EL (cell line): ENCODE measurements at regions not wholly inside any gene's neighbourhood (a gene's known extent, or its start where the extent isn't known, plus 50 kb on each side); places are given as distances from the start of the nearest gene placed in this dataset.
A peak's percentile ranks its signal among the peaks of the same experiment; 100 is the strongest.
"Not testable (repeated sequence)": the region's sequence is repeated elsewhere in the genome, so short reads cannot be mapped to it uniquely, and the experiment has no call there.

Source experiments
- DNase-seq: peaks from one replicate; pipeline ENCODE4 v3.0.0-alpha.2; 2016

DNA sequence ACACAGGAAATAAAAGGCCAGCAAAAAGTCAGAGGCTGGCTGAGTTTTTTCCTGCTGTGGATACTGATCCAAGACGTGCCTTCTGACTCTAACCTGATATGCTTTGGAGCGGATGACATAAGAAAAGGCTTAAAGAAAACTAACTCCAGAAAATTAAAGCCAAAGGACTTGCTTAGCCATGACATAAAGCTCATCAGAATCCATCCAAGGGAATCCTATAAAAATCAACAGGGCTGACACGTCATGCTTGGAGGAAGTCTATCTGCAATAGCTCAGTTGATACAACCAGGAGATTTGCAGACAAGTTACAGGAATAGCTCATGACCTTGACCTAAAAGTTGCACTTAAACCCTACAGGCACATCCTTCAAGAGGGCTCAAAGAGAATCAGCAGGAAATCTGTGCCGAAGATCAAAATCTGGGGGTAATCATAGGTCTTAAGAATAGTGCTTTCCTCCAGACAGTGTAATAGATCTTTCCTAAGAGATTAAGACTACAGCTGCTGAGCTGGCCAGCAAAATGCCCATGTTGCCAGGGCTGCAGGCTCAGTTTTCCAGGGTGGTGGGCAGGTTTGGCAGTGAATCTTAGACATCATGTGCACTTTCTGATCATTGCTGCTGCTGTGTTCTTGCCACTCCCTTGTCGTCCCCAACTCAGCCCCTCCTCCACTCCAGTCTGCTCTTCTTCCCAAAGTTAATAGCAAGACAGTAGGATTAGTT lies 111.5 kb upstream of the SVIL start:
- DNase-seq = peak; percentile 36

DNA sequence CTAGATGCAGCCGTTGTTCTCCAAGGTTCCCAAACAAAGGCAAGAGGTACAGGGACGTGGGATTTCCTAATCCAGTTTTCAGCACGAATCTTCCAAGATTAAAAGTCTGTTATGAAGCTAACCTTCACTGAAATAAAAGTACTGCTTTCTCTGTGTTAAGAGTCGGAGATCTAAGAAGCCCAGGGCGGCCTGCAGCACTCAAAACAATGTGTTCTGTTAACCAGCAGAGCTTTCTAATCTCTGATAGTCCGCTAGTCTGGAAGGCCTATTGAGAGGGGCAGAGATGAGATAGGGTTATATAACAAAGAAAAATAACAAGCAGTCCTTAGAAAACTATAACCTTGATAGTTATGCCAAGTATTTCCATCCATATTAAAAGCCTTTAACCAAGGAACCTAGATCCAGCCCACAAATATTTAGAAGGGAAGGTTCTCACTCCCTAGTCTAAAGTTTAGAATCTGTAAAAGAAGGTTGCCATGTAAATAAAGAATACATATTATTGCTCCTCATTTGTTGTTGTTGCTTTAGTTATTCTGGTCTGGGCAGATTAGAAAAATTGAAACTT lies 106.3 kb upstream of the SVIL start:
- no peak for DNase-seq

DNA sequence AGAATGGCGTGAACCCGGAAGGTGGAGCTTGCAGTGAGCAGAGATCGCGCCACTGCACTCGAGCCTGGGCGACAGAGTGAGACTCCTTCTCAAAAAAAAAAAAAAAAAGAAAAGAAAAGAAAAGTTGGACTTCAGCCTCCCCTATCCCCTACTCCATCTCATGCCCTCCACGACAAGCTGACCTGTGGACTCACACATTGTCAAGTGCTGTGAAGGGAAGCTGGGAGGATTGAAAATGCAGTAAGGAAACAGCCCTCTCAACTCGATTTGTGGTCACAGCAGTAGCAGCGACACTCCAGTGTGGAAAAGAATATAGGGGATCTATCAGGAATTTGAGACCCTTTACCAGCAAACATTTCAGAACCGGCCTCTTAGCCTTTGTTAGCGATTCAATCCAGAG lies 103.6 kb upstream of the SVIL start:
- no peak for DNase-seq

DNA sequence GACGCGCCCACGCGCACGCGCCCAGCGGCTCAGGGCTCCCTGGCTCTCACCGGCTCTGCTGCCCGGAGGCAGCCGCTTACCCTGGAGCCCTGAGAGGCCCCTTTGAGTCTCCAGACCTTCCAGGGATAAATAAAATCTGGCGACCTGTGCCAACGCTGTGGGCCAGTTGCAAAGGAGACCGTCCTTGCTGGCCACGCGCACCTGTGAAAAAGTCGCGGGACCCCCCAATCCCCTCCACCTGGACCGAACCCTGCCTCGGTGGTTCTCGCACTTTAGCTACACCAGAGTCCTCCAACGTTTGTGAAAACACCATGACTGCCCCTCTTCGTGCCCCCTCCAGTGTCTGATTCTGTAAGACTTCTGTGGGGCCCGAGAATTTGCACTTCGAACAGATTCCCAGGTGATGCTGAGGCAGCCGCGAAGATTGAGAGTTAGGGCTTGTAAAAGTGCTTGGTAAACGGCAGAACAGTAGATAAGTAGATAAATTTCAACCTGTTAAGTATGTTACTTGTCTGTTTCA lies 102.4 kb upstream of the SVIL start:
- no peak for DNase-seq

DNA sequence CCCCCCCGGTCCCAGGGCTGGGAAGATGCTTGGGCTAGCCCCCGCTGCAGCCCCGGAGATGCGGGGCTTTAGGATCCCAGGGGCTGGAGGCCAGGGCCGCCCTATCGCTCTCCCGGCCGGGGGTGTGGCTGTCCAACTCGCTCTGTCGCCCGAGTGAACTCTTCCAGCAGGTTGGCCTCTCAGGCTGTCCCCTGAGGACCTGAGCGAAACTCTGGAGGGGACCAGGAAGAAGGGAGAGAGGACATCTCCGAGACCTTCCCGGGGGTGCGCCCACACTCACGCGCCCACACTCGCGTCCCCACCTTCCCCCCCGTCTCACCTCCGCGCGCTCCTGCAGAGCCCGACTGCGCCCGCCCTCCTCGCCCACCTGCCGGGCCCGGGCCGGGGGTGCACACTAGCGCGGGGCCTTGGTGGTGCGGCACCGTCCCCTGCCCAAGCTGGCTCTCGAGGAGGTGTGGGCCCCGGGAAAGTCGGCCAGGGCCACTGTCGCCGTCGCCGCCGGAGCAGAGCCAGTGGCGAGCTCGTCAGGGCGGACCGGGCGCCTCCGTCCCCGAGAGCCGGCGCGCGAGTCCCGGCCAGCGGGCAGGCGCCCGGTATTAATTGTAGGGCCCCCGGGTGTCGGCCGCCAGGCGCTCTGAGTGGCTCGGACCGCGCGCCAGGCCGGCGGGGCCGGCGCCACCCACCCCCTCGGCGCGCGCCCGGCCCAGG lies 101.7 kb upstream of the SVIL start:
- DNase-seq = peak; percentile 42

DNA sequence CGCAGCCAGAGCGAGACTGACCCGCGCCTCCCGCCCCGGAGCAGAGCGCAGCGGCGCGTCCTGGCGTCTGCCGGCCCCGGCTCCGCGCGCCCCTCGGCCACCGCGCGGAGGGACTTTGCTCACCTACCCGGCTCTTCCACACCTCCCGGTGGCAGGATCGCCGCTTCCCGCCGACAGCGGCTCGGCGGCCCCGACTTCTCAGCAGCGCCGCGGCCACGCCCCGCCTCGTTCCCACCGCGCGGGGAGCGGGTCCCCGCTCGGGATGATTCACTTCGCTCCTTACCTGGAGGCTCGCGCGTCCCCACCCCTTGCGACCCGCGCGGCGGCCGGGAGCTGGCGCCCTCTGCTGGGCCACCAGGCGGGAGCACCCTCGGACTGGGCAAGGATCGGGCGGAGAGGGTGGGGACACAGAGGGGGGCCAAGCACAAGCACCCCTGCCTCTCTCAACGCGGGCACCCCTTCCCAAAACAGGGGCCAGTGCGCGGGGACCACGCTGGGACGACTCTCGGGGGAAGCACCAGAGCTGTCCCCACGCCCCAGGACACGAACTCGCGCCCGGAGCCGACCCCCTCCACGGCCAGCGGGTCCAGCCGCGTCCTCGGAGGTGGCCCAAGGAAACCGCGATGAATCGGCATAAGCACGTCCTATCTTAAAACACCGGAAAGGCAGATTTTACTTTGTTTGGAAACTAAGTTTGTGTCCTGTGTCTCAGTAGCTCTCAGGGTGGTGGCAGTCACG lies 101.0 kb upstream of the SVIL start:
- peak; percentile 59 for DNase-seq

DNA sequence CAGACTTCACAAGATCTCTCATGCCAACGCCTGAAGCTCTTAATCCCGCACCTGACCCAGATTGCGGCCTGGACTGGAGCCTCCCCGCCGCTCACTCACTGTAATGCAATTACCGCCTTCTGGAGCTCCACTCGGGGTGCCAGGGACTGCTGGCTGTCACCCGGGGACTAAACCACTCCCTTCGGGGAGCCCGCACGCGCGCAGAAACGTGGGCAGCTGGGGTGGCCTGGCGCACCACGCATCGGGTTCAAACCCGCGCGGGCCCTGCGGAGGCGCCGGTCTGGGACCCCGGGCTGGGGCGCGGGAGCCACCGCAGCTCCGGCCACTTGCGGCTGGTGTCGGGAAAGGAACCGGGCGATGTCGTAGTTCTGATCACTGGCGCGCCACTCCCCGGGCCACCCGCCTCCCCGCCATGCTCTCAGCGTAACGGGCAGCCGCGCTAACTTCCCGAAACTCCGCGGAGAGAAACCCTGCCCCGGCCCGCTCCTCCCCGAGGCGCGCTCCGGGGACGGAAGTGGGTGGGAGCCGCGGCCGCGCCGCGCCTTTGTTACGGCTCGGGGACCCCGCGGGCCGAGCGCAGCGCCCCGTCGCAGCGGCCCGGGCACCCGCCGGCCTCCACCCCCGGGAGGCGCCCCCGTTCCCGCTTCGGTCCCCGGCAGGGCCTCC lies 100.3 kb upstream of the SVIL start:
- peak; percentile 45 for DNase-seq

DNA sequence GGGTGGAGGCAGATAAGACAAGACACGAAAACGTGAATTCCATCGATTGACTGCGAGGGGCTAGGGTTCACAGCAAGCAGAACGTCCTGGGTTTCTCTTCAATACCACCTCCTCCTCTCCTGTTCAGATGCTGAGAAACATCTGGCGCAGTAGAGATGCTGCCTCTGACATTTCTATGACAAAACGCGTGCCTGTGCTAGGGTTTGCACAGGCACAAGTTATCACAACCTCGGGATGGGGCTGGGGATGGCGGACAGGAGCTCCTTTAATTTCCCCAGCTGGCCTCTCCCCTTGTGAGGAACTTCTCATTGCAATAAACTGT lies 99.8 kb upstream of the SVIL start:
- no peak for DNase-seq

DNA sequence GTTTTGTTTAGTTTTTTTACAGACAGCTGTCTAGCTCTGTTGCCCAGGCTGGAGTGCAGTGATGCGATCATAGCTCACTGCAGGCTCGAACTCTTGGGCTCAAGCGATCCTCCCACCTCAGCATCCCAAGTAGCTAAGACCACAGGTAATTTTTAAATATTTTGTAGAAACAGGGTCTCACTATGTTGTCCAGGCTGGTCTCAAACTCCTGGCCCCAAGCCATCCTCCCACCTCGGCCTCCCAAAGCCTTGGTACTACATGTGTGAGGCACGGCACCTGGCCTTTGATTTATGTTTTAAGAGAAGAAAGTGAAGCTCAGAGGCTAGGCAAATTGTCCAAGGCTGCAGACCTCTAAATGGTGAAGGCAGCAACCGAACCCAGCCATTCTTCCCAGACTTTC lies 98.6 kb upstream of the SVIL start:
- no peak for DNase-seq

DNA sequence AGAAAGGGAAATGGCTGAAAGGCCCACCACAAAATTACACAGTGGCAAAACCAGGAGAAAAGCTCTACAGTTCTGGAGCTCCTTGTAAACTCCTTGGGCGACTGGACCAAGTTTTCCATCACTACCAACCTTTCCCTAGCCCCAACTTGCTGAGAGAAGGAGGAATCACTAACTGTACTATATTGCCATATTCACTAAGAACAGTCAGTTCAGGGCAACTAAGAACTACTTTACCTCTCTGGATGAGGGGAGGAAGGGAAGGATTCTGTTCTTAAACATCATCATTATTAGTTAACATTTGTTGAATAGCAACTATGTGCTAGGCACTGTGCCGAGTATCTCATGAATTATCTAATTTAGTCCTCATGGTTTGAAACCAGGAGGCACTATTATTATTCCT lies 98.1 kb upstream of the SVIL start:
- DNase-seq = no peak

DNA sequence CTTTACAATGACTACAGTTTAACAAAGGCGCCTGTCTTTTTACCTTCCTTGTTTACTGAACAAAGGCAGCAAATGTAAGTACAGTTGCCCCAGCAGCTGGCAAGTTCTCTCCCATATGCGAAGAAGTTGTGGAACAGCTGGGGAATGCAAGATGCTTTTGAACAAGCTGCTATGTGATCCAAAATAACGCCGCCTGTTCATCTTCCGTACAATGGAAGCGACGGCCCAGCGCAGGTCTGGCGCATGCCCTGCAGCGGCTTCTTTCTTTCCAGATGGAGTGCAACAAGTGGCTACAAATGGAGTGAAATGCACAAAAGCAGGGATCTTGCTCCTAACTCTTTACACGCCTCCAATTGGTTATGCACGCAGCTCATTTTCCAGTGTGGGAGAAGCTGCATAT lies 97.0 kb upstream of the SVIL start:
- DNase-seq = no peak

DNA sequence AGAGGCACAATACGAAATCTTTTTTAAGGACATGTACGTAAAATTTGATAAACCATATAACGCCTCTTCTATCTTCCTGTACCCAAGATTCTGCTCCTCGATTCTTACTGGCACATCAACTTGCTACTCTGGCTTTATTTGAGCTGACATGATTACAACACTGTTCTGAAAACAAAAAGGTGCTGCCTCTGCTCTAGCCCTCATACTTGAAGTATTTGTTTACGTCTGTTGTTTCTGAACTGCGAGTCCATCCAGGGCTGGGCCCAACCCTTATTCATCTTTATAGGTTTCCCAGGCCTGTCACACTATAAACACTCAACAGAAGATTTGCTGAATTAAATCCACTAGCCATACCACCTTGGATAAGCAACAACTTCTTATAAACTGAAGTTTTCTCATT lies 96.2 kb upstream of the SVIL start:
- no peak for DNase-seq

DNA sequence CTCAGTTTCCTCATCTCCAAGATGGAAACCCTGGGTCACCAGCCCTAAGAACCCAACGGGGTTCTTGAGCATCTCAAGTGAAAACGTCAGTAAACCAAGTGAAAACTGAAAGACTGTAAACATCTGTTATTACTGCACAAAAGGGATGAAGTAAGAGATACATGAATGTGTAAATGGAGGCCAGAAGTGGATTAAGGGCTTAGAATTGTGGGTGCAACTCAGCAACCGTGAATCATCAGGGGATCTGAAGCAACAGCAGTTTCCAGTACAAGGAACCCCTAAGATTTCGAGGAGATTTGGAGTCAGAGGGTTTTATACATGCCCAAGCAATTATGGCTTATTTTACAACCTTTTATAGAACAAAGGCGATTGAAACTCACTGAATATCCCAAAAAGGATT lies 95.7 kb upstream of the SVIL start:
- no peak for DNase-seq

DNA sequence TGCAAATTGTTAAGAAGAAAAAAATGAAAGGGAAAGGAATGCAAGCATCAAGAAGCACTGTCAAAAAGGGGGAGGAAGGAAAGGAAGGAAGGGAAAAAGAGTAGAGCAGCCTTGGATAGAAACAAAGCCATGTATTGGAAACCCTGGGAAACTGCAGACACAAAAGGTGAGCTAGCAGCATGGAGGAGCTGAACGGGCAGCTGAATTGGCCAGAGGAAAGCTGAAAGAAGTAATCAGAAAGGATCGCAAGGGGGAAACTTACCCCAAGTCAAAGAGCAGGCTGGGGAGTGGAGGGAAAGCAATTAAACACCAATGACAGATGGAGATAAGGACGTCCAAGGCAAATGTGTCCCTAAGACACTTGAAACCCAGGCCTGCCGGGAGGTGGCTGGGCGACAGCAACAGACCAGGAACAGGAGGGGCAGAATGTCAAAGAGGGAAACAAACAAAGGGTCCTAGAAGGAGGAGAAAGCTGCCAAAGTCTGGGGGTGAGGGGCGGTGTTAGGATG lies 93.8 kb upstream of the SVIL start:
- DNase-seq = no peak

DNA sequence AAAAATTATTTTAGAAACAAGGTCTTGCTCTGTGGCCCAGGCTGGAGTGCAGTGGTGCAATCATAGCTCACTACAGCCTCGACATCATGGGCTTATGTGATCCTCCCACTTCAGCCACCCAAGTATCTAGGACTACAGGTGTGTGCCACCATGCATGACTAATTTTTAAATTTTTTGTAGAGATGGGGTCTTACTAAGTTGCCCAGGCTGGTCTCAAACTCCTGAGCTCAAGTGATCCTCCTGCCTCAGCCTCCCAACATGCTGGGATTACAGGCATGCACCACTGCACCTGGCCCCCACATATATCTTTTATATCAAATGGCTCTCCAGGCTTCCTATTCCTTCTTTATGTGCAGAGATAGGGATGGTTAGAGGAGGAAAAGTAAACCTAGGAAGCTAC lies 91.2 kb upstream of the SVIL start:
- DNase-seq = not testable (repeated sequence)

DNA sequence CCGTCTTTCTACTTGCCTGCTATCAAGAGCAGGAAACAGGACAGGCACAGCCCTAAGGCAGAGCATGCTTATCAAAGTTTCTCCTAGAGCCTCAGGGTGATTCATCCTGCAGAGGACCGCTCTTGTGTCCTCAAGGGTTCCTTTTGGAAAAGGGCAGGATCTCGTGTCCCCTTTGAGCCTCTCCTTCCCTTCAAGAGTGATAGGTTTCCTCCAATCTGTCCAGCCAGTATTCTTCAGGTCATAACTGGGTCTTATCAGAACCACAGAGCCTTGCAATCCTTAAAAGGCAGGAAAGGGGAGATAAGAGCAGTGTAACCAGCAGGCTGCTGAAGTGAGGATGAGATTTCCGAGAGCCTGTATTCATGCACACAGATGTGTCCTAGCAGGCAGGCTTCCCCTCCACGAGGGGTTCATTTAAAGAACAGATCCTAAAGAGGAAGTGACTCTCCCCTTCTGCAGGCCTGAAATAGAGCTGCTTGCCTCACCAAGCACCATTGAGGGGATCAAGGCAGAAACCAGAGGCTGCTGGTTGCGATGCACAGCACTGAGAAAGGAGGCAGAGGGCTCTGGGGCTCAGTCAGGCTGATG lies 90.5 kb upstream of the SVIL start:
- peak; percentile 17 for DNase-seq

DNA sequence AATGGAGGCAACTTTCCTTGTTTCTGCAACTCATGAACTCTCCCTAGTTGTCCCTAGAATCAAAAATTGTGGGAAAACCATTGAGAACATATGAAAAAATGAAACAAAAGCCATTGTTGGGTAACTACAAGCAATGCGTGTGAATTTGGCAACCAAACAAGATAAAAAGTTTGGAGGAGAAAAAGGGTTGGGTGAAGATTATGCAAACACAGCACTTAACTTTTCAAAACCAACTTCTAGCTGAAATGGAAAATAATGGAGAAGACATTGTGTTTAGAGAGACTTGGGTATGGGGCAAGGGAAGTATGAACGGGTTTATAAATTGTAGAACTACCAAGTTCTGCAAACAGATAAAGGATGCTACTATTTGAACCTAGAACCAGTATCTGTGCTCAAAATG lies 89.0 kb upstream of the SVIL start:
- no peak for DNase-seq

DNA sequence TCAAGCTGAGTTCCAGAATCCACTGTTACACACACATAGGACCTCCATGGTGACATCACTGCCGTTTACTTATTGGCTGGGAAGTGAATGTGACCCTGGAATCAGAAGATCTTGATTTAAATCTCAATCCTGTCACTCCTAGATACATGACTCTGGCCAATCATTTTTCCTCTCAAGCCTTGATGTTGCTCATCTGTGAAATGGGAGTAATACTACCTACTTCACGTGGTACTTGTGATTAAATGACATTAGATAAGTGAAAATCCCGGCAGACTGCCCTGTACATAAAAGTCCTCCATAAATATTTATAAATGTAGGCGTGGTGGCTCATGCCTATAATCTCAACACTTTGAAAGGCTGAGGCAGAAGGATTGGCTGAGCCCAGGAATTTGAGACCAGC lies 88.0 kb upstream of the SVIL start:
- DNase-seq = no peak

DNA sequence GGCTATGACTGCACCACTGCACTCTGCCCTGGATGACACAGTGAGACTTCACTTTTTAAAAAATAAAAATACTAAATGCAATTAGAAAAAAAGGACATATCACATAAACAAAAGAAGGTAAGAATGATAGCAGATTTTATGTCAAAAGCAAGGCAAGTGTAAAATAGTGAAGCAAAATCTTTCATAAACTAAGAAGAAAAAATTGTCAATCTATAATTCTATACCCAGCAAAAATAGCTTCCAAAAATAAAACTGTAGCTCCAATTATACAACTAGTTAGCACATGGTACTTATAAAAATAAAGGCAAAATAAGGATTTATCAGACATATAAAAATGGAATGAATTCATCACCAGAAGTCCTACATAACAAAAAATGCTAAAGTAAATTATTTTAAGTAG lies 85.4 kb upstream of the SVIL start:
- no peak for DNase-seq

DNA sequence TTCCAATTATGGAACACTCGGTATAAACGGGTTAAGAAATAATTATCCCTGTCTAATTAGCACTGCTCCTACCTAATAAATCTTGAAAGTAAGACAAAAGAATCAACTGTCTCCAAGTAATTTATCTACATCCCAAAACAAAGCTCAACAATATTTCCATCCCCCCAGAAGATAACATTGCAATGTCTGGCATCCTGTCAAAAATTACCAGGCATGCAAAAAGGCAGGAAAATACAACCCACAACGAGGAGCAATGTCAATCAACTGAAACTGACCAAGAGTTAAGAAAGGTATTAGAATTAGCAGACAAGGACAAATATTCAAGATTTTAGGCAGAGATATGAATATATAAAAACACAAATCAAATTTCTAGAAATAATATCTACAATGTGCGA lies 84.5 kb upstream of the SVIL start:
- no peak for DNase-seq

DNA sequence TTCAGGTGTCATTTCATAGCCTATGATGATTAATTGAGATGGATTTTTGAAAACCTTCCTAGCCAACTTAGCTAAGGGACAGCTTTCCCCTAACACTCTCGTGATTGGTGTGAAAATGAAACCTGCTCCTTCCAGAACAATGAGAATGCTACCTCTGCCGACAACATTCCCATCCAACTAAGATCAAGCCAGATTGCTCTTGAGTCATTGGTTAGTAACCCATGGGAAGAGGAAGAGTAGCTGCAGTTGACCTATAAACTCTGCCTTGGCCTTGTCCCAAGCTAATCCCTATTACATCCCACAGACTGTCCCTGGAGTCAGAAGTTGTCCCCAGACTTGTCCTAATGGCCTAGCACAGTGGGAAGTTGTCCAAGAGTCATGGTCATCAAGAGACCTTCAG lies 80.5 kb upstream of the SVIL start:
- no peak for DNase-seq

DNA sequence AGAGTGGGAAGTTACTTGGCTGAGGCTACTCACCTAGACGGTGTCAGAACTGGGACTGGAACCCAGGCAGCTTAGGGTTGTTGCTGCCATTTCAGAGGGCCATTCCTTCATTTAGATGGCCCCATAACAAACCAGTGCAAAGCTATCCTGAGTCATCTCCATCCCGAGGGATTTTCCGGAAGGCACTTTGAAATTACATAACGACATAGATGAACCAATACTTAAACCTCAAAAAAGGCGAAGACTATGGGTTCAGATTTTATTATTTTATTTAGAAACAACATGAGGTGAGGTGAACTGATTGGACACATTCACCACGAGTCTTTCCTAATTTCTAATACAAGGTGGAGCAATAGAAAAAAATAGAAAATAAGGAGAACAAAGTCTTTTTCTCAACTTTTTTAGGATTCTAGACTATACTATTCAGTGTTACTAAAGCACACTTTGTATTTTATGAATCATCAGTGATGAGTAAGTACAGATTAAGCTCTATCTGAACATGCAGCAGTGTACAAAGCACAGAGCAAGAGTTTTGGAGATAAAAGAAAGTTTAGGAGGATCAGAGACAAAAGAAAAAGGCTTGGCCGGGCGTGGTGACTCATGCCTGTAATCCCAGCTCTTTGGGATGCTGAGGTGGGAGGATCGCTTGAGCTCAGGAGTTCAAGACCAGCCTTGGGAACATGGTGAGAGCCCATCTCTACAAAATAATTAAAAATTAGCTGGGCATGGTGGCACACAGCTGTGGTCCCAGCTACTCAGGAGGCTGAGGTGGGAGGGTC lies 79.5 kb upstream of the SVIL start:
- DNase-seq = peak; percentile 81
